Endodermal cell (in vitro differentiated cells): ENCODE measurements at regions not wholly inside any gene's neighbourhood (a gene's known extent, or its start where the extent isn't known, plus 50 kb on each side); places are given as distances from the start of the nearest gene placed in this dataset.

Experiments
- DNase-seq: peaks from one replicate; pipeline ENCODE4 v3.0.0-alpha.2; 2017
- H3K27ac ChIP-seq: 2 replicates; pipeline ENCODE4 v1.5.1; 2013; ENCODE audit warnings: mild to moderate bottlenecking, low read depth, low read length, moderate library complexity
- H3K27me3 ChIP-seq: 2 replicates; pipeline ENCODE4 v1.6.1; 2013; ENCODE audit warnings: mild to moderate bottlenecking, low read length, moderate library complexity; ENCODE audit not compliant: insufficient read depth, control insufficient read depth, poor library complexity, severe bottlenecking
- H3K36me3 ChIP-seq: 2 replicates; pipeline ENCODE4 v1.7.0; 2013; ENCODE audit warnings: mild to moderate bottlenecking, low read length, moderate library complexity; ENCODE audit not compliant: control insufficient read depth, insufficient read depth
- H3K4me1 ChIP-seq: one replicate; pipeline ENCODE4 v1.7.0; 2013; ENCODE audit warnings: low read length; ENCODE audit not compliant: control insufficient read depth, insufficient read depth
- H3K4me3 ChIP-seq: 2 replicates; pipeline ENCODE4 v1.5.1; 2013; ENCODE audit warnings: mild to moderate bottlenecking, low read length, moderate library complexity
- H3K9ac ChIP-seq: 2 replicates; pipeline ENCODE4 v1.6.1; 2013; ENCODE audit warnings: mild to moderate bottlenecking, low read length, moderate library complexity; ENCODE audit not compliant: poor library complexity, severe bottlenecking; ENCODE audit errors: extremely low read depth
- H3K9me3 ChIP-seq: 2 replicates; pipeline ENCODE4 v1.6.1; 2013; ENCODE audit warnings: mild to moderate bottlenecking, low read length, moderate library complexity; ENCODE audit not compliant: control insufficient read depth
- H3K27ac Mint-ChIP-seq: 2 replicates; pipeline ENCODE4 v1.8.0; 2020; ENCODE audit warnings: mixed read lengths
- H3K27me3 Mint-ChIP-seq: 2 replicates; pipeline ENCODE4 v1.8.0; 2021; ENCODE audit warnings: mild to moderate bottlenecking, mixed read lengths; ENCODE audit not compliant: insufficient read depth
- H3K36me3 Mint-ChIP-seq: 2 replicates; pipeline ENCODE4 v1.8.0; 2020; ENCODE audit warnings: low read depth, mixed read lengths
- H3K4me1 Mint-ChIP-seq: 2 replicates; pipeline ENCODE4 v1.8.0; 2020; ENCODE audit warnings: mixed read lengths
- H3K4me3 Mint-ChIP-seq: 2 replicates; pipeline ENCODE4 v1.8.0; 2020; ENCODE audit warnings: mild to moderate bottlenecking, moderate library complexity, mixed read lengths
- H3K9me3 Mint-ChIP-seq: 2 replicates; pipeline ENCODE4 v1.8.0; 2020; ENCODE audit warnings: mild to moderate bottlenecking, mixed read lengths
- WGBS, 2 experiments: methylation state at CpG; one replicate each; pipeline versions ENCODE4 v1.1.5 to v1.1.7; 2013; ENCODE audit warnings: missing lambda C conversion rate in 2 of 2, mixed read lengths in 1 of 2; ENCODE audit not compliant: insufficient coverage in 1 of 2, insufficient read length in 1 of 2; 5-methylcytosine and 5-hydroxymethylcytosine counted together
- TF ChIP-seq, protein P1 (sequence below): fragments of 200-600 bp; sonication (generic); conservative IDR thresholded peaks from 2 replicates; pipeline ENCODE4 v1.5.0; 2021; ENCODE audit warnings: antibody characterized with exemption, mild to moderate bottlenecking

DNA sequence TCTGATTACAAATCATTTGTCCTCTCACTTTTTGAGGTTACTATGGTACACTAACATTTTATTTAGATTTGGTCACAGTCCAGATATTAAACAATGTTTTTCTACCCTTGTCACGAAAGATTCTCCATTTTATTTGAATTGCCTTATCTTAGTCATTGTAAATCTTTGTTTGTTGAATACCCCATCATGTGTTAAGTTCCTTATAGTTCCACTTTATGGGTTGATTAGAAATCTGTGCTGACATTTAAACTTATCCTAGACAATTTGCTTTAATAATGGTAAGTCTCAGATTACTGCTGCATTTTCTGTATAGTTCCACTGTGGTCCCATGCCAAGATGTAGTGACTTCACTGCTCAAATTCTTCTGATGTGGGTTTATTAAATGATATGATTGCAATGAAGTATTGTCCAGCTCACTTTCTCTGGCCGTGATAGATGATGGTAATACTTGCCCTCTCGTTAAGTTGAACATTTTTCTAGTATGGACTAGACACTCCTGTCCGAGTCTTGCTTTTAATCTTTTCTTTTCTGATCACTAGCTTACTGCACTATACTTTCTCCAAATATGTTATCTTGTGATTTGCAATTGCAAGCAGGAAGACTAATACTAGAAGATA, 1107.3 kb downstream of the SLC6A15 start:
- H3K9ac ChIP-seq, result no peak overlapping the region
- Mint-ChIP-seq H3K36me3 (no peaks in the 10 kb centered on the region), H3K27ac (no peak overlapping the region), H3K4me1 (no peaks in the 10 kb centered on the region), H3K27me3 (no peaks in the 10 kb centered on the region), H3K9me3 (no peaks in the 10 kb centered on the region), H3K4me3 (no peak overlapping the region)
- TF ChIP-seq, protein P1, sequence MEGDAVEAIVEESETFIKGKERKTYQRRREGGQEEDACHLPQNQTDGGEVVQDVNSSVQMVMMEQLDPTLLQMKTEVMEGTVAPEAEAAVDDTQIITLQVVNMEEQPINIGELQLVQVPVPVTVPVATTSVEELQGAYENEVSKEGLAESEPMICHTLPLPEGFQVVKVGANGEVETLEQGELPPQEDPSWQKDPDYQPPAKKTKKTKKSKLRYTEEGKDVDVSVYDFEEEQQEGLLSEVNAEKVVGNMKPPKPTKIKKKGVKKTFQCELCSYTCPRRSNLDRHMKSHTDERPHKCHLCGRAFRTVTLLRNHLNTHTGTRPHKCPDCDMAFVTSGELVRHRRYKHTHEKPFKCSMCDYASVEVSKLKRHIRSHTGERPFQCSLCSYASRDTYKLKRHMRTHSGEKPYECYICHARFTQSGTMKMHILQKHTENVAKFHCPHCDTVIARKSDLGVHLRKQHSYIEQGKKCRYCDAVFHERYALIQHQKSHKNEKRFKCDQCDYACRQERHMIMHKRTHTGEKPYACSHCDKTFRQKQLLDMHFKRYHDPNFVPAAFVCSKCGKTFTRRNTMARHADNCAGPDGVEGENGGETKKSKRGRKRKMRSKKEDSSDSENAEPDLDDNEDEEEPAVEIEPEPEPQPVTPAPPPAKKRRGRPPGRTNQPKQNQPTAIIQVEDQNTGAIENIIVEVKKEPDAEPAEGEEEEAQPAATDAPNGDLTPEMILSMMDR, result no peak
- no peak overlapping the region for H3K27ac ChIP-seq
- no peak for DNase-seq
- 85 to 94% methylated on average over 2 to 4 of the region's 4 CpGs for WGBS, 2 experiments
- no peaks in the 10 kb centered on the region for H3K27me3 ChIP-seq
- no peaks in the 10 kb centered on the region for H3K36me3 ChIP-seq
- H3K9me3 ChIP-seq, result no peaks in the 10 kb centered on the region
- no peak overlapping the region for H3K4me3 ChIP-seq
- H3K4me1 ChIP-seq, result no peaks in the 10 kb centered on the region

DNA sequence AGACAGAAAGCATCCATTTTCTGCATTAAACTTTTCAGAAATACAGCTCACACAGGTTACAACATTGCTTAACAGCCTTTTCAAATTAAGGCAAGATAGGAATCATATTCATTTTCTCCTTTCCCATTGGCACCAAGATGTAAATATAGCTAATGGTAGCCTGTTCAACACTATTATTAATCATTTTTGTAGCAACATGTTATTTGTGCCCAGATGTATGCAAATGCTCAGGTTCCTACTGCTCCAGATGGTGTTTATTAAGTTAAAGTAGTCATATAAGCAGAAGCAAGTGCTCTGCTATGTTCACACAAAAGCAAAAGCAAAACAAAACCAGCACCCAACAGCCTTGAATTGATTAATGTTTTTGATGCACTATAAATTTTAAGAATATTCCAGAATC, 1110.6 kb downstream of the SLC6A15 start:
- Histone ChIP-seq H3K36me3 (no peaks in the 10 kb centered on the region), H3K4me1 (no peaks in the 10 kb centered on the region), H3K9me3 (no peaks in the 10 kb centered on the region), H3K27me3 (no peaks in the 10 kb centered on the region), H3K4me3 (no peak overlapping the region), H3K27ac (no peak overlapping the region), H3K9ac (no peak overlapping the region)
- no peaks in the 10 kb centered on the region for H3K9me3 Mint-ChIP-seq
- TF ChIP-seq, protein P1, result no peak
- DNase-seq, result no peak
- no peaks in the 10 kb centered on the region for H3K4me1 Mint-ChIP-seq
- no peak overlapping the region for H3K4me3 Mint-ChIP-seq
- no peak overlapping the region for H3K27ac Mint-ChIP-seq
- no peaks in the 10 kb centered on the region for H3K36me3 Mint-ChIP-seq
- H3K27me3 Mint-ChIP-seq, result no peaks in the 10 kb centered on the region

DNA sequence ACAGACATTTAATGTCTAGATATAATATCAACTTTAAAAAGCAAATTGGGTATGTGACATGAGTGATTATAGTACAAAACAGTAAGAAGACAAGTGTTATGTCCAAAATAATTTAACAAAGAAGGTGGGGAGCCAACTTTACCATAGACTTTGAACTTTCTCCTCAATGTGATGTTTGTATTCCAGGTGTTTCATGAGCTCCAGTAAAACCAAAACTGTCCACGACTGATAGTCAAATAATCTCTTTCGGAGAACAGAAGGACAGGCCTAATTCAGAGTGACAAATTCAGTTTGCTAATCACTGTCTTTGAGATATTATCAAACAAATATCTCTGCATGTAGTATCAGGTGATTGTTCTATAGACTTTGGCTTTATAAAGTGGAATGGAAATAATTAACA, 1112.6 kb downstream of the SLC6A15 start:
- no peaks in the 10 kb centered on the region for H3K9me3 Mint-ChIP-seq
- Histone ChIP-seq H3K36me3 (no peaks in the 10 kb centered on the region), H3K27me3 (no peaks in the 10 kb centered on the region), H3K9me3 (no peaks in the 10 kb centered on the region), H3K9ac (no peak overlapping the region), H3K27ac (no peak overlapping the region), H3K4me3 (no peak overlapping the region), H3K4me1 (no peaks in the 10 kb centered on the region)
- 87 to 100% methylated on average over 2 of the region's 2 CpGs for WGBS, 2 experiments
- H3K4me3 Mint-ChIP-seq, result no peak overlapping the region
- TF ChIP-seq, protein P1, result no peak
- H3K27ac Mint-ChIP-seq, result no peak overlapping the region
- no peaks in the 10 kb centered on the region for H3K36me3 Mint-ChIP-seq
- no peaks in the 10 kb centered on the region for H3K4me1 Mint-ChIP-seq
- DNase-seq, result no peak
- H3K27me3 Mint-ChIP-seq, result no peaks in the 10 kb centered on the region
